ENCODE measurements at regions not wholly inside any gene's neighbourhood (a gene's known extent, or its start where the extent isn't known, plus 50 kb on each side); places are given as distances from the start of the nearest gene placed in this dataset.

DNA sequence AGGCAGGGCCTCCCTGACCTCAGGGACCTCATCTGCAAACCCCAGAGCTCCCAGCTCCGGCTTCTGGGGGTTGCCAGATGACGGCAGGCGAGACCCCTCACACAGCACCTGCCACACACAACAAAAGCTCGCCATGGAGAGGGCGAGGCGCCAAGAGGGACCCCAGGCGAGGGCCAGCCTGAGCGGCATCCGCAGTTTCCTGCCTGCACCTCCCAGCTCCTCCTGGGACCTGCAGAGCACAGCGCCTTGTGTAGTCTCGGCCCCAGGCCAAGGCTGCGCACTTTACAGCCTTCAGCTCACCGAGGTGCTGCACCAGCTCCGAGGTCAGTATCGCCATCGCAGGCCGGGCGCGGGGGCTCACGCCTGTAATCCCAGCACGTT lies 82.4 kb upstream of the ADAMTS2 start:
- no peak for DNase-seq (ENCODE audit: low spot score)

DNA sequence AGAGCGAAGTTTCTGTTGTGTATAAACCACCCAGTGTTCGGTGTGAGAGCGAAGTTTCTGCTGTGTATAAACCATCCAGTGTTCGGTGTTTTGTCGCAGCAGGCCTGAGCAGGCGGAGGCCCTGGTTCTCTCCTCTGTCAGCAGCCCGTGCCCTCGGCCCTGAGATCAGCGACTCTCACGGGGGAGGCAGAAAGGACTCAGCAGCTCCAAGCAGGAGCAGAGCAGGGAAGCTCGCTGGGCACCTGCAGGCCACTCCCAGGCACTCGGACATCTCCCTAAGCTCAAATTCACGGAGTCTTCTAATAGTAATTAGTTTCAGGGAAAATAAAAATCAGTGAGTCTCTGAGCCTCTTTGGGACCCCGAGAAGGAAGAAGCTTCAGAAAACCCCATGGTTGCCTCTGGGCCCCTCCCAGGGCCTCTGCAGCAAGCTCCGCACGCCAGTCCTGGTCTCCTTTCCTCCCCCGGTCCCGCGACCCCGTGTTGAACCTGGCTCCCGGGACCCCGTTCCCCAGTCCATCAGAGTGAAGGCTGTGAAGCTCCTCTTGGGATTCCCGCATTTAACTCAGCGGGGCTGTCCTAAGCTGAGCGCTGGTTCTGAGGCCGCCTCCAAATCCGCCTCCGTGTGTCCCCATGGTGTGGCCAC lies 81.9 kb upstream of the ADAMTS2 start:
- DNase-seq (ENCODE audit: low spot score) = no peak

DNA sequence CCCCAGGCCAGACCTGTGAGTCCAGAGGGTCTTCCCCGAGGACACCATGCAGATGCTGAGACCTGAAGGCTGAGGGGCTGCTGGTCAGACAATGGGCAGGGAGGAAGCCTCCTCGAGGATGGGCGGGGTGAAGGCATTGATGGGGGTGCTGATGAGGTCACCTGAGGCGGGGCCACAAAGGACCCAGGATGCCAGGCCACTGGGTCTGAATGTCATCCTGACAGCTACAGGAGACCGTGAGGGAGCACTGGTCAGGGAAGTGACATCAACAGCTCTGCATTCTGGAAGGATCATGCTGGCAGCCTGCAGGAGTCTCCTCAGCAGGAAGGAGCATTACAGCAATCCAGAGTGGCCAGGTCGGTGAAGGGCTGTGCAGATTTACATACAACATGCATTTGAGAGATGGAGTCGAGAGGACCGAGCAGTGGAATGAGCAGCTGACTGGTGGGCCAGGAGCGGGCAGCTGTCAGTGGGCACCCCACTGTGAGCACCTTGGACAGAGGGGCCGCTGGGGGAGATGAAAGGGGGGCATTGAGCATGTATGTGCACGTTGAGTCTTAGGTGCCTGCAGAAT lies 77.7 kb upstream of the ADAMTS2 start:
- no peak for DNase-seq (ENCODE audit: low spot score)

DNA sequence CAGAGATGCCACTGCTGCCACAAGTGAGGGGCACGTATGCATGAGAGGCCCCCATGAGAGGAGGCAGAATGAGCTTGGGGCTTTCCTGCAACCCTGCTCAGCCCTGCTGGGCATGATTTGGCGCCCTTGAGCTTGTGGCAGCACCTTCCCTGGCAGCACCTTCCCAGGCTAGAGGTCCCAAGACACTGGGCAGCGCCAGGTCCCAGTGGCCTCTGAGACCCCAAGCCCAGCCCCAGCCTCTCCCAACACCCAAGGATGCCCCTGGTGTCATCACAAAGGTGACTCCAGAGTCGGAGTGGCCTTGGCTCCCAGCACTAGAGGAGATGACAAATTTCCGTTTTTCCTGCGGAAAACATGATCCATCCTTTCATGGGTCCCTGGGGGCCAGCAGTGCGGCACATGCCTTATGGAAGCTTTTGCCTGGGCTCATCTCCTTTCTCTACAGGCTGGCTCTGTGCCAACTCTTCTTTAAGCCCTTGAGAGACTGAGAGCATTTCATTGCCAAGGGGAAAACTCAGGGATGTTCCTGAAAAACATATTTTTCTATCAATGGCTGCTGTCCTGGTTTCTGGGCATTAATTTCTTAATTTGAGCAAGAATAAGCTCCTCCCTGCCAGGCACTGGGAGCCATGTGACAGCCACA lies 77.1 kb upstream of the ADAMTS2 start:
- DNase-seq (ENCODE audit: low spot score) = no peak

DNA sequence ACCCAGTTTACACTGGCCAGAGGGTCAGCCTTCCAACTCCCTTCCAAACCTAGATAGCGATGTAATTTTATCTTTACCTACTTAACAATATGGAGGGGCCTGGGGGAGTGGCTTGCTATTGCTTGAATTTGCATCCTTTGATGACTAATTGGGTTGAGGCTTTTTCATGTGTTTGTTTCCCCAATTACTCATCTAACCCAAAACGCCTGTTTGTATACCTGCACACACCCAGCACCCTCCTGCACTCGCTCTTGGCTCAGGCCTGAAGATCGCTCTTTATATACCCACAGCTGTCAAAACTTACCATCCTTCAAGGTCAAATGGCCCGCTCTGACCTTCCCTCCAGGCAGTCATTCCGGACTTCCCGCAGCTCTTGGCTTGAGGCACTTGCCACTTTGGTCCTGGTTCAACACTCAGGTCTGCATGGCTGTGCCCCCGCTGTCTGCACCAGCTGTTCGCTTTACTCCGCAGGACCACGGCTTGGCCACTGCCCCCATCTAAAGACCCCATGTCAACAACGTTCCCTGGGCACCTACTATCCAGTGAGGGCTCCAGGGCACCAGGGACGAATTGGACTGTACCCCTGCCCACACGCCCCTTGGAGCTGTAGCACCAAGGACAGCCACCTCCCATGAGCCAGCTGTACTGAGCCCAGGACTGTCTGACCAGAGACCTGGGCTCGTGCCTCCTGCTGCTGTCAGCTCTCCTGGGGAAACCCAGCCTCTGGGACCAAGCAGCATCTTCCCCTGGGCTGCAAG lies 76.1 kb upstream of the ADAMTS2 start:
- no peak for DNase-seq (ENCODE audit: low spot score)

DNA sequence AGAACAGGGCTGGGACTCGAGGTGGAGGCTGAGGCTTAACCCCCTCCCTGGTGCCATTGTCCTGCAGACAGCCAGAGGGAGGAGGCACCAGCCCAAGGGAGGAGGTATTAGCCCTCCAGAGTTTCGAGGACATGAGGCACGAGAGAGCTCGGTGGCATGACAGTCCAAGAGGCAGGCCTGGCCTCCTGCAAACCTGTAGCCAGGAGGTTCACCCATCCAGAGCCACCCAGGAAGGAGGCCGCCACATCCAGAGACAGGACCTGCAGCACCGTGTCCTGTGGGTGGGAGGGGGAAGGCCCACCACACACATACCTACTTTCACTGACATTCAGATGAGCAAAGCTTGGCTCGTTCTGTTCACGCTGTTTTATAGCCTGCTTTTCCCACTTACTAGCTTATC lies 75.2 kb upstream of the ADAMTS2 start:
- DNase-seq (ENCODE audit: low spot score) = no peak

DNA sequence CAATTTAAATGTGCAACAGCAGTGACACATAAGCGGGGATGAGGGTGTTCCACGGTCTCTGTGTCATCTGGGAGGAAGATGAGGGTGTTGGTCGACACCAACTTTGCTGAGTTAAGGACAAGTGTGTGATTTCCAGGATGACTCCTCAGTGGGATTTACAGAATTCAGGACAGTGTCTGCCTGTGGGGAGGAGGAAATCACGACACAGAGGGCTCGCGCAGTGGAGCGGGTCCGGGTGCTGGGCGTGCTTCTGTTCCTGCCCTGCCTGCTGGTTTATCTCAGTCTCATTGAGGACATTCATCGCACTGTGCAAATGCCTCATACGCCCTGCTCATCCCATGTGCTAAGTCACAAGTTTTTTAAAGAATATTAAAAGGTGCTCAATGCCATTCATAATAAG lies 73.7 kb upstream of the ADAMTS2 start:
- no peak for DNase-seq (ENCODE audit: low spot score)

DNA sequence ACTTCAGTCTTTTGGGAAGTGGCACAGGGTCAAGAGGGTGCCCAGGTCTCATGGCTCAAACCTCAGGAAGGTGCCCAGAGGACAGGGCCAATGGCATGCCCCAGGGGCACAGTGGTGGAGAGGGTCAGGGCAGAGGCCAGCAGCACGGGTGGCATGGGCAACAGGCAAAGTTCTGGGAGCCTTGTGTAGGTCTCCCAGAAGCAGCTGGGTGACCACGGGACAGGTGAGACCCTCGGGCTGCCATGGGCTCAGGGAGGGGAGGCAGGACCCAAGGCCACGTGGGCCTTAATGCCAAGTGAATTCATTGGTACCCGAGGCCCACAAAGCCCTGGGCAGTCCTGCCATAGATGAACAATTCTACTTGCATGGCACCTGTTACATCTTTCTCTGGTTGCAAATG lies 72.4 kb upstream of the ADAMTS2 start:
- DNase-seq (ENCODE audit: low spot score) = no peak

DNA sequence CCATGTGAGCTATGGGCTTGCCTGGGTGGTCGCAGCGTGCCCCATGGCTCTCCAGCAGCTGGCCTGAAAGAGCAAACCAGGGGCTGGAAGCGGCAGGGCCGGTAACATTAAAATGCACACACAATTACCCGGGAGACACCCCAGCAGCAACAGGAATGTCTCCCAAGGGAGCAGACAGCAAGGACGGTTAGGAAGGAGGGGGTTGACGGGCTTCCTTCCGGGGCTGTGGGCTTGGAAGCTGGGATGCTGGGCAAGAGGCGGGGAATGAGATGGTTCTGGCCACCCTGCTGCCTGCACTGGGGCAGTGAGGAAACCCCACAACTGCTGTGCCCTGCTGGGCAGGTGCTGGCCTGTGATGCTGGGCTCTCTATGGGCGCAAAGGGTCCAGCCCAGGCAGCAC lies 71.8 kb upstream of the ADAMTS2 start:
- no peak for DNase-seq (ENCODE audit: low spot score)

DNA sequence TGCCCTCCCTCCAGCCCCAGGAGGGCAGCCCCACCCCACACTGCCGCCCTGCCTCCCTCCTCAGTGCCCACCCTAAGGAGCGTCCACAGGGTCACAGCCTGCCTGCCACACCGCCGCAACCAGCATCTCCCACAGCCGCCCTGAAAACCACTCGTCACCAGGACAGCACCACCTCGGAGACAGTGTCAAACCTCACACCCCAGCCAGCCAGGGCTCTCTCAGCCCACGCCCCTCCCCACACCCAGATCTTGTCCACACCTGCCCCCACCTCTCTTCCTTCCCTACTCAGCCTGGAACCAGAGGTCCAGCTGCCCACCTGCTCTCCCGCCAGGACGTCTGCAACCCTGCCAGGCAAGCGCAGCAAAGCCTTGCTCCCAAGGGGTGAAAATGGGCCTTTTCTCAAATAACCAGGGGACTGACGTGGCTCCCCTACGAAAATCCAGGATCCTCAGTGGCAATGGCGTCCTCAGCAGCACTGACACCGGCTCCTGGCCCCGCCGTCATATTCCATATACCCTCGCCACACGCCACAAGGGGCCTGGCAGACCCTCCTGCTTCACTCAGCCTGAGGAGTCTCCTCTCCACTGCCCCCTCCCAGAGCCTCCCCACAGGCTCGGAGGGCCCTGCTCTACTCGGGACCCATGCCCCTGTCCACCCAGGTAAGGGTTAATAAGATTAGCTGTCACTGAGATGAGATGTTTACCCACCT lies 71.0 kb upstream of the ADAMTS2 start:
- no peak for DNase-seq (ENCODE audit: low spot score)

DNA sequence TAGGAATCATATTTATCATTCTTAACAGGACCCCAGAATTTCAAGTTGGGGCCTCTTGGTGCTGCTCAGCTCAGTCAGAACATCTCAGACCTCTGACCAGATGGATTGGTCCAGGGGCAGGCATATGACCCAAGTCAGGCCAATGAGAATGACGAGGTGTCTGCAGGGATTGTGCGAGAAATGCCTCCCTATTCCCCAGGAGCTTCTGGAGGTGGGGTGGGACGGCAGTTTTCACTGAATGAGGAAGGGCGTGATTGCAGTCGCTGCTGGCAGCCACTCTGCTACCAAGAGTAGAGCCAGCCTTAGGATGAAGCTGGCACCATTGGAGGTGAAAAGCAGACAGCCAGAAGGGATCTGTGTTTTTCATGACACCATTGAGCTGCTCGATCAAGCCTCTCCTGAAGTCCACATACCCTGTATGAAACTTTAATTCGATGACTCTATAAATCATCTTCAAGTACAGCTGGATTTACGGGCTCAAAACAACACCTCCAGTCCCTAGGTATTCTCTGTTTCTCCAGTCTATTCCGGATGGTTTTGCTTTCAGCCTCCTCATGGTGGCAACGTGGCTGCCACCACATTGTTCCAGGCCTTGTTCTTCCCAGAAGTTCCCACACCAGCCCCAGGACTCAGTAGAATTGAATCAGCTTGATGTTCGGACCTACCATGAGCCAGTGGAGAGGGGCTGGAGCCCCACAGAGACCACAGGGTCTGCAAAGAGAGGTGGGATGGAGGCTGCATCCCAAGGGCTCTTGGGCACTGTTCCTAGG lies 70.2 kb upstream of the ADAMTS2 start:
- no peak for DNase-seq (ENCODE audit: low spot score)

DNA sequence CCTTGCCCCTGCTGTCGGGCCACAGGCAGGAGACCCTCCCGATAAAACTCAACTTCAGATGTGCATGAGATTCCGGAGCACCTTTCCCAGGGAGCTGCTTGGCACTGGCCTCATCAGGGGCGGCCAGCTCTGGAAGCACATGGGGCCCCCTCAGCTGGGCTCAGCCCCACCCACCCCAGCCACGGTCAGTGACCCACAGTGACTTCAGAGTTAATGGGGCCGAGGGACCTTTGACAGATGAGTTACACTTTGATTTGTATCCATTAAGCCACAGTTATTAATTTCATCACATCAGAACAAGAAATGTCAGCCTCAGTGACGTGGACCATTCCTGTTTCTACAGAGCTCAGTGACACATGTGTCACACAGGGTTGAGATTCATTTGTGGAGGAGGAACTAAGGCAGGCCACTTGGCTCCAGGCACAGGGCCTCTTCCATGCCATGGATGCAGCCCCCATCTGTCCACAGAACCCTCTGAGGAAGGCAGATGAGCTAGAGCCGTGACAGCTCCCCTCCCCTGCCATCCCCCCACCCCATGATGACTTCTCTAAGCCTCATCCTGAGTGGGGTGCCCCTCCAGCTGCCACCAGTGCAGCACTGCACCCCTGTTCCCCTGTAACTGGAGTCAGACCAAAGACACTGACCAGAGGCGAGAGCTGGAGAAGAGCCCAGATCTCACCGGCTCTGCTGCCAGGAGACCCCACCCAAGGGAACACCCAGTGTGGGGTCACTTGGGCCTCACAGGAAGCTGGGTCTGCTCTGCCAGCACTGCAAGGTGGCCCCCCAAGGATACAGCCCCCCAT lies 69.4 kb upstream of the ADAMTS2 start:
- DNase-seq (ENCODE audit: low spot score) = no peak

DNA sequence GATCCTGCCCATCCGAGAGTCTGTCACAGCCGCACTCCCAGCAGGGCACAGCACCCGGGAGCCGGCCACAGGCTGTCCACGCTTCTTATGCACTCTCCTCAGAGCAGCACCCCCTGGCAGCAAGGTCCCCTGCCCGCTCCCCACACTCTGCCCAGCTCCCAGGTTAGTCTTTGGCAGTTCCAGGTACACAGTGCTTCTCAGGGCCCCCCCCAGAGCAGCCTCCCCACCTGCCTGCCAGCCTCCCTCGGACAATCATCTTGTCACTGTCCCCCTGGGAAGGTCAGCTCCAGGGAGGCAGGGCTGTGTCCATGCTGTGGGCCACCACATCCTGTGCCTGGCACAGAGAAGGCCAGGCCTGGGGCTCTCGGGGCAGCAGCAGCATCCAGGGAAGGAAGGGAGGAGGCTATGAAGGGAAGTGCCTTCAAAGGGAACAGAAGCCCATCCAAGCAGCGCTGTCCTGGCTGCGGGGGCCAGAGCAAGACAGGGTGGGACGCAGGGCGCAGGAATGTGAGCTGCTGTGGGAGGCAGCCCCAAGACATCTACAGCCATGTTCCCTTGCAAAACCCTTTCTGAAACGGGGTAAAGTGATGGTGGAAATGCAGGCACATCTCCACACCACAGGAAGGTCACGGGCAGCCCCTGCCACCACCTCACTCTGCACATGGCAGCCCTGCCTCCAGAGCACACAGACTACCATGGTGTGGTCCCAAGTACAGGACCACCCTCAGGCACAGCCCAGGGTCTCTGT lies 68.6 kb upstream of the ADAMTS2 start:
- DNase-seq (ENCODE audit: low spot score) = no peak

DNA sequence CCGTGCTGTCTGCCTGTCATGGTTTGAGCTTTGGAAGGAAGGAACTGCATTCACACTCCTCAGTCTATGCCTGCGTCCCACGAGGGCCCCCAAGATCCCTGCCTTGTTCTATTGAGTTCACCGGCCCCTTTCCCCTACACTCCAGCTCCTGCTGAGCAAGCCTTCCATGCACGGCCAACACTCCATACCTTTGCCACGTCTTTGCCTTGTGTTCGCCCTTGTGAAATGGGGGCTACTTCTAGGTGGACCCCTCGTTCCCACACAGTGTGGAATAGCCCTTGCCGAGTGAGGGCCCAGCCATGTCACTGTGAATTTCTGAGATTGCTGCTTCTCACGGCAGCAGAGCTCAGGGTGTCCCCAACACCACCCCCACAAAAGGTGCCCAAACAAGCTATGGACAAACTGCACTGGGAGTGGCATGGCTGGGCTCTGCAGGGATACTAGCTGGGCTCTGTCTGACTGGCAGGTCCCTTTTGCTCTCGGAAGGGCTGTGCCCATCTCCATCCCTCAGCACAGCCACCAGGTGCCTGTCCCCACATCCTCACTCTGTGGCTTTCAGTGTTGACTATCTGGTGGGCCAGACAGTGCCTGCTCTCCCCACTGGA lies 67.9 kb upstream of the ADAMTS2 start:
- no peak for DNase-seq (ENCODE audit: low spot score)

DNA sequence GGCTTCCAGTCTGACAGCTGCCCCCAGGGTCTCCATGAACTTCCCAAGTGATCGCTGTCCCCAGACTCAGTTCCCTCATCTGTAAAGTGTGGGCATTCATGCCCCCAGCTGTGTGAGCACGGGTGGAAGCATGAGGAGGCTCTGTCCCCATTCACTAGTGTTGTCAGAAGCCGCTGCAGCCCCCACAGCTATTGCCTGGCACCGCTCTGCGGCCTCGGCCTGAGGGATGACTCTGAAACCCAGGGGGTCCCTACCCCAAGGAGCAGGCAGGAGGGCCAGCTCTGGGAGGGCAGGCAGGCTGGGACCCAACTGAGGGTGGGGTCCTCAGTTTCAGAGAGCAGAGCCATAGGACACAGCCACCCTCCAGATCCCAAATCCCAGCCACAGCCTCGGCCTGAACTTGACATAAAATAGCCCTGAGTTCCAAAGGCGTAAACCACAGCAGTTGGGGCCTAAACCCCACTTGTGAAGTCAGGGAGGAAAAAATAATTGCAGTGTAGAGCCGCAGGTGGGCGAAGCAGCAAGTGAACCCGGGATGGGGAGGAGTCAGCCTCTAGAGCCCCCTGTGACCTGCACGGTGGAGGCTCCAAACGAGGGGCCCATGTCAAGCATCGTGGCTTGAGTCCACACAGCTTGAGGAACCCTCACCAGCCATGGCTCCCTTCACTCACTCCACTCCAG lies 66.0 kb upstream of the ADAMTS2 start:
- DNase-seq (ENCODE audit: low spot score) = no peak

DNA sequence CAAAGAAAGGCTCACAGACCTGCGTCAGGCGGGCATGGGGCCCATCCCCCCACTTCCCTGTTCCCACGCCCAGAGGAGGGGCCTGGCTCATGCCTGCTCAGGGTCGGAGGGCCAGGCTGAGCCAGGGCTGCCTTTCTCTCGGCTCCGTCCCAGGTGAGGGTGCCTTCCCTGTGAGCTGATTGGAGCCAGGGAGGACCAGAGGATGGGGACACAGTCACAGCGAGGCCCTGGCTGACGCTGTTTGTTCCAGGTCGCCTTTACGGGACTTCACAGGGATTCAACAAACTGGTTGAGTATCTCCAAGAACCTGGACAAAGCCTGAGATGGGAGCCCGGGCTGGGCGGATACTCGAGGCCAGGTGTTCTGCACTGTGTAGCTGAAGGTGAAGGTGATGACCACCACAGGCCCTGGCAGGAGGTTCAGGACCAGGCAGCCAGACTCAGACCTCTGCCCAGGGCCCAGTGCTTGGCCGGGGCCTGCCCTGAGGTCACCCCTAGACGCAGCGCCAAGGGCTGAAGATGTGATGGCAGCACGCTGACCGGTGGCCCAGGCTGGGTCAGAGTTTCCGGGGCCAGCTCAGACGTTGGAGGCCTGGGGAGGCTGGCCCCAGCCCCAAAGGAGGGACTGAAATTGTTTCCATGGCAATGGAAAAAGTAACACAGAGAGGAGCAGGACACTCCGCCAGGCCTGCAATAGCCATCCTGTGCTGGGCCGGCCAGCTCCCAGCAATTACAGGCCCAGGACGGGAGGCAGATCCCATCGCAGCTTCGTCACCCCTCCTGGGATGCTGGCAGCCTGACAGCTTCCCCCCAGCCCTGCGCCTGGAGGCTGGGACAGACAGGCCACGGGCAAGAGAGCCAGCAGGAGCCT lies 65.3 kb upstream of the ADAMTS2 start:
- DNase-seq (ENCODE audit: low spot score) = no peak

DNA sequence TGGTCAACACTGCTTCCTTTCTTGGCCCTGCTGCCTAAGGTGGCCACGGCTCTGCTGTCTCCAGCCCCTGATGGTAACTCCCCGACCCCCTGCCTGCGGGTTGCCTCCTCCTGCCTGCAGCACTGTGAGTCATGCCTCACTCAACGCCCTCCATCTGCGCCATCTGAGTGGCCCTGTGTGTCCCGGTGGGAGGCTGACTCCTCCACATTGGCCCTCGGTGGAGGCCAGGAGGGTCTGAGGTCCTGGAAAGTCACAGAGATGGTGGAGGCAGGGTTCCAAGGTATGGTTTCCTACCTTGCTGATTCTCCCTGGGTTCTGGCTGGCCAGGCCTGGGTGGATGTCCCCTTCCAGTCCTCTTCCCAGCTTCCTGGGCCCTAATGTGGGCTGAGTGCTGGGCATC lies 64.5 kb upstream of the ADAMTS2 start:
- DNase-seq (ENCODE audit: low spot score) = no peak

DNA sequence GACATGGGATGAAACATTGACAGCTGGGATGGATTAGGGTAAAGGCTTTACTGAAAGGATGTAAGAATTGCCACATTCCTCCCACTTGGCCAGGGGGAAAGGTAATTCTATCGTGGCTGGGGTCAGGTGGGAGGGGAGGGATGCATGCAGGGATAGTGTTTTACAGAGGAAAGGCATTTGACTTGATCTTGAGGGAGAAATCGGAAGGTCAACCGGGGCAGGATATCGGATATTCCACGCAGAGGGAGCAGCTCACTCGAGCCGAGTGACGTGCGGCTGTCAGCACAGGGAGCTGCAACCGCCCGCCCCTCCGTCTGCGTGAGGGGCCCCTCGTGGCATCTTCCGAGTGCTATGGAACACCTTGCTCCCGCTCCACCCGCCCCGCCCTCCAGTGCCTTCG lies 63.4 kb upstream of the ADAMTS2 start:
- no peak for DNase-seq (ENCODE audit: low spot score)
